HG03108 (cell line): ENCODE measurements at regions not wholly inside any gene's neighbourhood (a gene's known extent, or its start where the extent isn't known, plus 50 kb on each side); places are given as distances from the start of the nearest gene placed in this dataset.
"Not testable (repeated sequence)": the region's sequence is repeated elsewhere in the genome, so short reads cannot be mapped to it uniquely, and the experiment has no call there.

Source experiments
- ATAC-seq: cut with Tn5 transposase; IDR thresholded peaks from one replicate; pipeline ENCODE4 v1.9.1; 2021; ENCODE audit warnings: moderate library complexity; ENCODE audit not compliant: unreplicated experiment

DNA sequence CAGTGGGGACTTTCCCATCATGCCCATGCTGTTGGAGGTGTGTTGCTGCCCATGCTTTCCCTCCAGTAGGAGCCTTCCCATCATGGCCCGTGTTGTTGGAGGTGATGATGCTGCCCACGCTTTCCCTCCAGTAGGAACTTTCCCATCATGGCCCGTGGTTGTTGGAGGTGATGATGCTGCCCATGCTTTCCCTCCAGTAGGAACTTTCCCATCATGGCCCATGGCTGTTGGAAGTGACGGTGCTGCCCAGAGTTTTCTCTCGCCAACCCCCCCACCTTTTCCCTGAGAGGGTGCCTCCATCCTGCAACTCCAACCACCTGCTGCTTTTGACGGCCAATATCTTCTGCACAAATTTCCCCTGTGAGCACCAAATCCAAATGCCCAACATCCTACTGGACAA, 205.7 kb downstream of the TOMM20 start:
- ATAC-seq, result no peak

DNA sequence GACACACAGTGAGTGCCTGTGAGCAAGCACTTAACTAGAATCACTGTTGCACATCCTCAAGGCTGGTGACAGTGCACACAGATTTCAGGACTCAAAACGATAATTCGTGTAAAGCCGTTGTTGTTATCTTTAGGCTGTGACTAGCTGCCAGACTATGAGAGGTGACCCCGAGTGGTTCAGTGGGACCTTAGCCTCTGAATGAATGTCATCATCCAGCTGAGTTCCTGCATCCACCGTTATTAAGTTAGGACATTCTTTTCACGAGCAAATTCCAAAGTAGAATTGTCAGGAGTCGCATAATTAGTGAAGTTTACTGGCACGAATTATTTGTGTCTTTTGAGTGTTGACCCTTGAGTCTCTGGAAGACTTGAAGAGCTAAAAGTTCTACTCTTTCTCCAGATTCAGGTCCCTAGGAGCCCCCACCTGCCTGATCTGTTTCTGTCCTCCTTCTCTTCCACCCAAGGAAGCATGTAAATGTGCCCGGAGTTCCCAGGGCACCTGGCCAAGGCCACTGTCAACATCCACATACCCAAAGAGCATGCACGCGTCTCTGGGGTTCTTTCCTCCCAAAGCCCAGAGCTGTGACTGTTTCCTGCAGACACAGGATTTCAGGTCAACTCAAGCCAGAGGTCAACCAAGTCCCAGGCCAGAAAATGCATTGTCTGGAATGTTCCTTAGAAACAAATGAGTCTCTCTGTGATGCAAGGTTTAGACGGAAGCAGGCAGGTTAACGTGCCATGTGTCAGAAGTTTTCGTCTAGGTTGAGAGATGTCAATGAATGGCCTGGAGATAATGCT, 207.2 kb downstream of the TOMM20 start:
- no peak for ATAC-seq

DNA sequence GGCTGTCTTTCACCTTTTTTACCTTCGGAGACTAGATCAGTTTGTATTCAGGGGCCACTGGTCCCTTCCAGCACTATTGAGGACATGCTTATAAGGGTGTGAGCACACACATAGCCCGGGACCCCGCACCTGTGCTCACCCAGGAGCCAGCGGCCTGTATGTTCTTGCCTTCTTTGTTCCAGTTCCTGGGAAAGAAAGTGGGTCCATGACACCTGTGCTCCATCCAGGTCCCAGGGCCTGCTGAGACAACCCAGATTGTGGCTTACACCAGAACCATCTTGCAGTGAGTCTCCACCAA, 207.8 kb downstream of the TOMM20 start:
- ATAC-seq, result no peak

DNA sequence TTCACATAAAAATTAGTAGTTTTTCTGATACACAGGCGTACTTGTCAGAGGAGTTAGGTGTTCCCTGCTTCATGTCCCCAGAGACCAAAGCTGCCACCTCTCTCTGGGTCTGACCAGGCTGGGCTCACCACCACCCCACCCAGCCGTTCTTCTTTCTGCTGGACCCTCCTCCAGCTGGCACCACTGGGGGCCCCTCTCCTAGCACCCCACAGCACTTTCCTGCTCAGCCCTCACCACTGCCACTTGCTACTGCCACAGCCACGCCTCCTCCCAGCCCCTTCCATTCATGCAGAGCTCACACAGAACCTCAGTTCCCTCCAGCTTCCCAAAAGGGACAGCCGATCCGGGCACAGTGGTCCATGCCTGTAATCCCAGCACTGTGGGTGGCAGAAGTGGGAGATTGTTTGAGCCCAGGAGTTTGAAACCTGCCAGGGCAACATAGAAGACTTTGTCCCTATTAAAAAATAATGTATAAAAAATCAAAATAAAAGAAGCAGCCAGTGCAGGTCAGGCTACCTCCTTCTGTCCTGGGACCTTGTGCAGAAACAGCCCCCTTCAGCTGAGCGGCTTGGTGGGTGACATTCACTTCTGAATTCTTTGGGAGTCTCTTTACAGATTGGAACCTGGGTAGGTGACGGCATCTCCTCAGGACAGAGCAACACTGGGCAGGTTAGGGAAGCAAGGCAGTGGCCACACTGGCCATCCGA, 208.3 kb downstream of the TOMM20 start:
- ATAC-seq, result no peak

DNA sequence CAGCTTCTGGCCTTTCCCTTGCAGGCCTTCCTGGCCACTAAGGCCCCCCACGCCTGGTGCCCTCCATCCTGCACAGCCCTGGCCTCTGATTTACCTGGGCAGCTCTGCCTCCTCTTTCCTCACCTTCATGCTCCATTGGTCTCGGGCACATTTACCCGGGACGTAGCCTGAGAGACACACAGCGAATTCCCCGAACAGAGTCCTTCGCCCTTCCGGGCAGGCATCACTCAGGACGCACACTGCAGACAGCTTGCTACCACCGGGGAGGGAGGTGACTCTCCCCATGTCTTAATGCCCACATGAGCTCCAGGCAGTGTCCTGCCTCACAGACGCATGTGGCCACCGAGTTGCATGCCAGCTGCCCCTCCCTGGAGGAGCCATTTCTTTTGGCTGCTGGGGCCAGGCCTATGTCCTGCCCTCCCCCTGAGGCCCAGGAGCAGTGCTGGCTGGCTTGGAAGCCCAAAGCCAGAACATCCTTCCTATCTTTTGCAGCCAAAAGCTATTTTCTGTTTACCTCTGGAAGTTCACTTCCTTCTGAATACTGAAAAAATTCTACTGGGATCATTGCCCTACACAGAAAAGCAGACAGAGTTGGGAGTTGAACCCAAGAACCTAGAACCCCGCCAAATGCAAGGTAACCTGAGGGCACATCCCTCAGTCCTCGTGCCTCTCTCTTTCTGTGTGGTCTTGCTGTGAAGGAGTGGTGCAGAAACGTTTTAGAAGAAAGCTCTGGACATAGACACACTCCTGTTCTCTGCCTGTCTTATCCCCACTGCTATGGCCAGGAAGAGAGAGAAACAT, 209.5 kb downstream of the TOMM20 start:
- ATAC-seq, result no peak

DNA sequence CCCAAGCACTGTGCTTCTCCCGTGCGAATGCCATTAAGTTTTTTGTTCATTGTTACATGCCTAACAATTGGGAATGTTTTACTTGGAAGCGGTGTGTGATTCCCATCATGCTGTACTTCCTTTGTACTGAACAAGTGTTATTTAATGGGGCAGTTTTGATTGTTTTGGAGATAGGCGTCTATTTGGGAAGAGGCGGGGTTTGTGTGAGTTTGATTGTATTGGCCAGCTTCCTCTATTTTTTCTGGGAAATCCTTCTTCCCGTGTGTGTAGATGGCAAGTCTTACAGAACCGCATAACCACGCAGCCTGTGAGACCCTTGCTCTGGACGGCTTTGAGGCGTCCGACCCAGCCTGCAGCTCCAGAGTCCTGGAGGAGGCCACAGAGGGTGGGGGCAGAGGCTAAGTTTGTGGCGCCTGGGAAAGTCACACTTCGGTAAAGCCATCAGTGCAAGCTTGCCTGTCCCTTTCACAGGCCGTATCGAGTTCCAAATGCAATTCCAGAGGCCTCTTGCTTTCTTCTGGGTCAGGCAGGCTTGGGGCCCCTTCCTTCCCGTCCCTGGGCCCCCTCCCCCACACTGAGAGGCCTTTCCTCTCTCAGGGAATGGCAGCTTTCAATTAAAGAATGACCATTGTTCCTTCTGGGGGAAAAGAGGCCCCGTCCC, 210.3 kb downstream of the TOMM20 start:
- ATAC-seq, result no peak

DNA sequence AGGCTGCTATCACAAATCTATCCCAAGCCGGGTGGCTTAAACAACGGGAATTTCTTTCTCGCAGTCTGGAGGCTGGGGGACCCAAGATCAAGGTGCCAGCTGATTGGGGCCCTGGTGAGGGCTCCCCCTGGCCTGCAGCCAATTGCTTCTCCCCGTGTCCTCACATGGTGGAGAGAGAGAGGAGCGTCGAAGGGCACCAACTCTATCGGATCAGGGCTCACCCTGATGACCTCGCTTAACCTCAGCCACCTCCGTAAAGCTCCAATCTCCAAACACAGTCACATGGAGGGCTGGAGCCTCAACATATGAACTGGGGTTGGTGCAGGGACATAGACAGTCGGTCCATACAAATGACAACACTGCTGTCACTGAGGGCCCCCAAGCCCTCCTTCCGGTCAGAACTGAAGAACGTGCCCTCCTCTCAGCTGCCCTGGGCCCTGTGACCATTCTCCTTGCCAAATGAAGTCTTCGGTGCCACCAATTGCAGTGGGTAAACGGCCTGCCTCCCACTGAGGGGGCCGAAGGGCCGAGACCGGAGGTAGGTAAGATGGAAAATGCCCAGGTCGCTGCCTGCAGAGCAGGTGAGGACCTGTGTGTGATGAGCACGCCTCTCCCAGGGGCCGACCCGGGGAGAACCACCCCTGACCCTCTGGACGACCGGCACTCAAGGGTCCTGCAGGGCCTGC, 211.0 kb downstream of the TOMM20 start:
- no peak for ATAC-seq

DNA sequence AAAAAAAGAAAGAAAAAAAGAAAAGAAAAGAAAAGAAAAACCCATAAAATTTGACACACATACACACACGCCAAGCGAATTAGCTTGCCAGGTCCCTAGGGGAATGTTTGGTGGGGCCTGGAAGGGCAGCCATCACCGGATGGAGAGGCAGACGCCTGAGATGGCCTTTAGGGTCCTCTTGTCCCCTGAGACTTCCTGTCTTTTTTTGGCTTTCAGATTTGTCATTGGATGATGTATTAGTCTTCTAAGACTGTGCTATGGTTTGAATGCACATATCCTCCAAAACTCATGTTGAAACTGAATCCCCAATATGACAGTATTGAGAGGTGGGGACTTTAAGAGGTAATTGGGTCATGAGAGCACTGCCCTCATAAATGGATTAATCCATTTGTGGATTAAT, 211.8 kb downstream of the TOMM20 start:
- ATAC-seq, result no peak

DNA sequence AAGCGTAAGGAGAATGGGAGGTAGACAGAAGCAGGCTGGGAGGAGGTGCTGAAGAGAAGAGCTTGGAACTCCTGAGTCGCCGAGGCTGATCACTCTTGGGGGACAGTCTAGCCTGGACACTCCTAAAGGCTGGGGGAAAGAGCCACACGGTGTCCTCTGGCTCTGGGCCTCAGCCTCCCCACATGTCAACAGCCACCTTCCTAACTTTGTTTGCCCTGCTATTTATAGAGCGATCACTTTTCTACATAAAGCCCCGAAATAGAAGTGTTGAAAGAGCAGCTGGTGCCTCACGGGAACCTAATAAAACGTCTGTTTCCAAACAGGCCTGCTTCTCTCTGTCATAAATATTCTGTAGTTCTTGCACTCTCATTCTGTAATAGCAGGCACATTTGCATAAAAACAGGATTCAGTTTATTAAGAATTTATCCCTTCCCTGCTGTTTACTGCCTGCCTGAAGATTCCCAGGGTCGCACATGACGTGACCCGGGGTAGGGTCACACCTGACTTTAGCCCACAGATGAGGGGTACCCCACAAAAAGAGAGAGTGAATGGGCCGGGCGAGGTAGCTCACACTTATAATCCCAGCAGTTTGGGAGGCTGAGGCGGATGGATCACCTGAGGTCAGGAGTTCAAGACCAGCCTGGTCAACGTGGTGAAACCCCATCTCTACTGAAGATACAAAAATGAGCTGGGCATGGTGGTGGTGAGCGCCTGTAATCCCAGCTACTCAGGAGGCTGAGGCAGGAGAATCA, 212.5 kb downstream of the TOMM20 start:
- ATAC-seq, result no peak

DNA sequence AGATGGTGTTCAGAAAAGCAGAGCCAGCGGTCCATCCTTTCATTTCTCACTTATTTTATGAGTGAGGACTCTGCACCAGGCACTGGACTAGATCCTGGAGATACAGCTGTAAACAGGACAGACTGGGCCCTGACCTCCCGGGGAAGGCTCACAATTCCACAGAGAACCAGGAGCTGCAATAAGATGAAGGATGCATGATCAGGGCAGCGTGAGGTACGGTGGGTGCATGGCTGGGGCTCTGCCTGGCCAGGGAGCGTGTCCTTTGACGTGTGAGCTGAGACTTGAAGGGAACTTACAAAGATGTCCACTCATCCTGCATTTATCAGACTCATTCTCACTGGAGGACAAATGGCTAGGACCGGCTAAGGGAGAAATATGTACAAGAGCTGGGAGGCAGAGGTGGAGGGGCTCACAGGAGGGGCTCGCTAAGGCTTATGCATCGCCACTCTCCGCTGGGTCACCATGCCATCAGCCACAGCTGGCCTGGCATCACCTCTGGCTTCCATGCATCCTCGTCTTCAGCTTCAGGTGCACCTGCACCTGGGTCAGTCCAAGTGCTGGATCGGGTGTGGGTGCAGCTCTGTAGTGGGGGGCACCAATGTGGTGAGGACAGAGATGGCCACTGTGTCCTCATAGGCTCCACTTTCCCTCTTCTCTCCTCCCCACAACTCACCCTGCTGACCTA, 213.9 kb downstream of the TOMM20 start:
- ATAC-seq, result no peak

DNA sequence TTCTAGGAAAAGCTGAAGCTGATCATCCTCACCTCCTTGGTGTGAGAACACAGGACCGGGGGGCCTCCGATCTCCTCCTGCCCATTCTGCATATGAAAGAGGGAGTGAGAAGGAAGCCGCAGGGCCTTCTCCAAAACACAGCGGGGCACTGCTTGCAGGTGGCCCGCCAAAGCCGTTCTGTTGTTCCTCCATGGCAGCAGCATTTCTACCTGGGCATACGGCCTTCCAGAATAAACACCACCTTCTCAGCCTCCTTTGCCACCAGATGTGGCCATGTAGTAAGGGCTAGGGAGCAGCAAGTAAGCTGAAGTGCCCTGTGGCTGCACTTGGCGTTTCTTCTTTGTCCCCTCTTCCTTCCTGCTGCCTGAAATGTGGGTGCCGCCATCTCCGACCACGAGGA, 214.9 kb downstream of the TOMM20 start:
- ATAC-seq, result no peak

DNA sequence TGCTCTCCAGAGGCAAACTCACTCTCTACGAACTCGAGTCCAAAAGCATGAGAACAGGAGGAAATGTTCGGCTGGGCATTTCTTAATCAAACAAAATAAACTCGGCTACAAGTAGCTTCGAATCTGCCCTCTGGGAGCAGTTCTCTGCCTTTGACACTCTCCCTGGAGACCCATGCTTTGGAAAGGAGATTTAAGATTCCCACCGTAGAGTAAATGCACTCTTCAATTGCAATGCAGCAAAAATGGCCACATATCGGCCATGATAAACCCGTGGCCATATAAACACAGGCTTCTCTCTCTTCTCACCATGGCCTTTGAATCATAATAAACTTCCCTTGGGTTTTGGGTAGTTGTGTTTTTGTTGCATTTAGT, 215.4 kb downstream of the TOMM20 start:
- no peak for ATAC-seq

DNA sequence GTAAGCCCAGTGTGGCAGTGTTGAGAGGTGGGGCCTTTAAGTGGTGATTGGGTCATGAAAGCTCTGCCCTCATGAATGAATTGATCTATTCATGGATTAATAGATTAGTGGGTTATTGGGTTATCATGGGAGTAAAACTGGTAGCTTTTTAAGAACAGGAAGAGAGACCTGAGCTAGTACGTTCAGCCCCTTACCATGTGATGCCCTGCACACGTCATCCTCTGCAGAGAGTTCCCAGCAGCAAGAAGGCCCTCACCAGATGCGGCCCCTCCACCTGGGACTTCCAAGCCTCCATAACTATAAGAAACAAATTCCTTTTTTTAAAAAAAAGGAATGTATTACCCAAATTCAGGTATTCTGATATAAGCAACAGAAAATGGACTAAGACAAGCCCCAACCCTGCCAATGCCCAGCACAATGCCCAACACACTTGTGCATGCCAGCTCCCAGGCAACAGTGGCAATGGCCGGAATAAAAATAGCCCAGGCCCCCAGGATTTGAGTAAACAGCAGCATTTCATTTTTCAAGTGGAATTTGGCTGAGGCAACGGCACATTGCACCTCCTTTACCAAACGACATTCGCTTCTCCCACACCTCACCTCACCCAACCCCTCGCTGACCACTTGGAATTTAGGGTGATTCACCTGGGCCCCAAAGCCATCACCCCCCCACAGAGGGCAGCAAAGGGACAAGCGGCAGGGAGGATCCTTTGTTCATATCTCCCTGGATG, 215.9 kb downstream of the TOMM20 start:
- ATAC-seq, result no peak

DNA sequence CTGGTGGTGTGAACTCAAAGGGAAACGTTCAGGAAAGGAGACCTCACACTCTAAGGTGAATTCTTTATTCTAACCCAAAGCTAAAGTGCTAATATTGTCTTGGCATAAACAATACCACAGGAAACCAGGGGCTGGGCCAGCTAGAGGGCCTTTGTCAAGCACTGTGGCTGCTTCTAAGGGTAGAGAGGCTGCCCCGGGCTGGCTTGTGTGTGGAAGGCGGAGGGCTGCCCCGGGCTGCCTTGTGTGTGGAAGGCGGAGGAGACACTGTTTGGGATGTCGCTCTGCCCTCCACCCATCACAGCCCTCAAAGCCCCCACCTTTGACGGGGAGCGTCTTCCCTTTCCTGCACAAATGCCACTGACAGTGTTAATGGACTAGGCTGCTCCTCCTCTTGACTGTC, 216.8 kb downstream of the TOMM20 start:
- no peak for ATAC-seq

DNA sequence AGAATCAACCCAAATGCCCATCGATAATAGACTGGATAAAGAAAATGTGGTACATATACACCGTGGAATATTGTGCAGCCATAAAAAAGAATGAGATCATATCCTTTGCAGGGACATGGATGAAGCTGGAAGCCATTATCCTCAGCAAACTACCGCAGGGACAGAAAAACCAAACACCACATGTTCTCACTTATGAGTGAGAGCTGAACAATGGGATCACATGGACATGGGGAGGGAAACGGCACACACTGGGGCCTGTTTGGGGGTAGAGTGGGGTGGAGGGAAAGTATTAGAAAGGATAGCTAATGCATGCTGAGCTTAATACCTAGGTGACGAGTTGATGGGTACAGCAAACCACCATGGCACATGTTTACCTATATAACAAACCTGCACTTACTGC, 217.5 kb downstream of the TOMM20 start:
- not testable (repeated sequence) for ATAC-seq

DNA sequence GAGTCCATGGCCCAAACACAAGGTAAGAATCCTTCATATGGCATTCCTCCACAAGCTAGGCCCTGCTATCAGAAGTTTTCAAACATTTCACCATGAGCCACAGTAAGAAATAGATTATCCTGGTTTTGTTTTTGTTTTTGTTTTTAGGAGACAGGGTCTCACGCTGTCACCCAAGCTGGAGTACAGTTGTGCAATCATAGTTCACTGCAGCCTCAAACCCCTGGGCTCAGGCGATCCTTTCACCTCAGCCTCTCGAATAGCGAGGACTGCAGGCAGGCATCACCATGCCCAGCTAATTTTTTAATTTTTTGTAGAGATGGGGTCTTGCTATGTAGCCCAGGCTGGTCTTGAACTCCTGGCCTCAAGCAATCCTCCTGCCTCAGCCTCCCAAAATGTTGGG, 218.8 kb downstream of the TOMM20 start:
- no peak for ATAC-seq

DNA sequence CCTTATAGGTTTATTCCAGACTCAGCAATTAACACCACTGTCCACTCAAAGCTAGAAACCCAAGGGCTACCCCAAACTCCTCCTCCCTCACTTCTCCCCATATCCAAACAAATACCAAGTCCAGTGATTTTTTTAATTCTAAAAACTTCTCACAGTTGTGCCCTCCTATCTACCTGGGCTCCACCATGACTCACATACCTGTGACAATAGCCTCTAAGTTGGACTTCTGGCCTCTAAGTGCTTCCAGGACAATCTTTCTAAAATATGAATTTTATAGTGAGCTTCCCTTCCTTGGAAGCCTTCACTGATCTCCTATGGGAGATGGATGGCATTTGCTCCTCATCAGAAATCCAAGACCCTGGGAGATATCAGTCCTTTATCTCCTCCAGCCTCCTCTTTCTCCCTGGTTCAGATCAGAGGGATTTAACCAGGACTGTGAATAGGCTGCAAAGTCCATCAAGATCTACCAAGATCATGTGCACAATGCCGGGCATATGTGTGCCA, 219.3 kb downstream of the TOMM20 start:
- ATAC-seq, result no peak

DNA sequence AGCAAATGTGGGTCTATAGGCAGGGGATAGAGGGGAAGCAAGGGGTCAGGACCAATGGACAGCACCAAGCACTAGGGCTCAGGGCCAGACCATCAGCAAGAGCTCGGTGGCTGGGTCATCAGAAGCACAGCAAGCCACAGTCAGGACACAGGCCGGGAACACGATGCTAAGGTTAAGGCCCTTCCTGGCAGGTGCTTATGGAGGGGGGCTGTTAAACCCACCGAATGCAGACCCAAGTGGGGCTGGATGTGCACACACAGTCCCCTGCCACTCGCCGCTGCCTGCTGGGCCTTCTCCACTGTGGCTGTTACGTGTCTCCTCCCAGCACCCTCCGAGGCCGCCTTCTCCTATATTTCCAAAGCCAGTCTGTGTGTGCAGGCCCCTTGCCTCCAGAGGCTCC, 220.1 kb downstream of the TOMM20 start:
- no peak for ATAC-seq

DNA sequence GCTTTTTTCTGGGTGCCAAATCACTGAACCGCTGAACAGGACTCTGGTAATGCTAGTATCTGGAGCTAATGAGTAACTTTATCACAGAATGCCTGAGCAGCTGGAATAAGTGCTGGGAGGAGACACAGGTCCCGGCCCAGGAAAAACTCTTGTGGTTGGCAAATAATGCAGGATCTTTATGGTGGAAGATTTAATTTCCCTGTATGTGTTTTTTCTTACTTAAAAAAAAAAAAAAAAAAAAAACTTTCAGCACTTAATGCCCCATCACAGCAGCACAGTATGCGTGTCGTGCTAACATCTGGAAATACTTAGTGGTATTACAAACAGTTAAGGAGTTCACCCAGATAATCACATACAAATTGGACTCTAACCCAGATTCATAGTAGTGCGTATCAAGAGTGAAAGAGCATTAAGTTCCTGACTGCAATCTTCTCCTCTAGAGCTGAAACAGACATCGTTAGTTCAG, 220.7 kb downstream of the TOMM20 start:
- ATAC-seq, result no peak
